Type B pancreatic cell (in vitro differentiated cells): ENCODE measurements at regions not wholly inside any gene's neighbourhood (a gene's known extent, or its start where the extent isn't known, plus 50 kb on each side); places are given as distances from the start of the nearest gene placed in this dataset.

ENCODE experiments used
- DNase-seq: peaks from one replicate; pipeline ENCODE4 v3.0.0; 2021; ENCODE audit warnings: mixed read lengths; ENCODE audit not compliant: unreplicated experiment; ENCODE audit errors: extremely low spot score
- H3K27ac Mint-ChIP-seq: 2 replicates; pipeline ENCODE4 v1.8.0; 2021; ENCODE audit warnings: mild to moderate bottlenecking, mixed read lengths
- H3K27me3 Mint-ChIP-seq: 2 replicates; pipeline ENCODE4 v1.8.0; 2021; ENCODE audit warnings: mixed read lengths
- H3K36me3 Mint-ChIP-seq: 2 replicates; pipeline ENCODE4 v1.8.0; 2021; ENCODE audit warnings: mixed read lengths
- H3K4me1 Mint-ChIP-seq: one replicate; pipeline ENCODE4 v1.8.0; 2021; ENCODE audit warnings: mixed read lengths; ENCODE audit not compliant: unreplicated experiment
- H3K4me3 Mint-ChIP-seq: 2 replicates; pipeline ENCODE4 v1.8.0; 2021; ENCODE audit warnings: mild to moderate bottlenecking, mixed read lengths
- H3K9me3 Mint-ChIP-seq: 2 replicates; pipeline ENCODE4 v1.8.0; 2021; ENCODE audit warnings: mixed read lengths
- CTCF ChIP-seq: fragments of 200-600 bp; sonication (generic); conservative IDR thresholded peaks from 2 replicates; pipeline ENCODE4 v1.5.0; 2021; ENCODE audit warnings: antibody characterized with exemption, mild to moderate bottlenecking

GRCh38 chr19:31073485-31074198, 275.6 kb downstream of the TSHZ3 start:
- DNase-seq = no peak
- peaks cover 20% of the 10 kb centered on the region for H3K27me3 Mint-ChIP-seq
- no peak for TF ChIP-seq CTCF
- H3K36me3 Mint-ChIP-seq = no peaks in the 10 kb centered on the region
- peaks cover 45% of the 10 kb centered on the region for H3K4me1 Mint-ChIP-seq
- no peaks in the 10 kb centered on the region for H3K9me3 Mint-ChIP-seq
- H3K27ac Mint-ChIP-seq = no peak overlapping the region
- H3K4me3 Mint-ChIP-seq = peak overlapping the region; percentile 6

GRCh38 chr19:31072451-31072850, 276.8 kb downstream of the TSHZ3 start:
- Mint-ChIP-seq H3K27ac (no peak overlapping the region), H3K4me3 (no peak overlapping the region), H3K36me3 (no peaks in the 10 kb centered on the region), H3K27me3 (peaks cover 20% of the 10 kb centered on the region), H3K4me1 (peaks cover 45% of the 10 kb centered on the region), H3K9me3 (no peaks in the 10 kb centered on the region)
- TF ChIP-seq CTCF = no peak
- DNase-seq = no peak

- no peak for DNase-seq
- Mint-ChIP-seq H3K27ac (no peak overlapping the region), H3K36me3 (no peaks in the 10 kb centered on the region), H3K9me3 (no peaks in the 10 kb centered on the region), H3K4me3 (no peak overlapping the region), H3K4me1 (peaks cover 49% of the 10 kb centered on the region), H3K27me3 (peaks cover 22% of the 10 kb centered on the region)
- no peak for TF ChIP-seq CTCF
Measured at GRCh38 chr19:31071136-31071855, 277.9 kb downstream of the TSHZ3 start.

- peak overlapping the region; percentile 35 for H3K4me3 Mint-ChIP-seq
- peaks cover 46% of the 10 kb centered on the region for H3K4me1 Mint-ChIP-seq
- H3K27ac Mint-ChIP-seq = no peak overlapping the region
- H3K27me3 Mint-ChIP-seq = peaks cover 22% of the 10 kb centered on the region
- H3K36me3 Mint-ChIP-seq = no peaks in the 10 kb centered on the region
- DNase-seq = no peak
- no peaks in the 10 kb centered on the region for H3K9me3 Mint-ChIP-seq
- TF ChIP-seq CTCF = no peak
Measured at GRCh38 chr19:31070146-31071065, 278.8 kb downstream of the TSHZ3 start.

- Mint-ChIP-seq H3K36me3 (no peaks in the 10 kb centered on the region), H3K4me3 (no peak overlapping the region), H3K4me1 (peaks cover 28% of the 10 kb centered on the region), H3K27me3 (peaks cover 17% of the 10 kb centered on the region), H3K9me3 (no peaks in the 10 kb centered on the region), H3K27ac (no peak overlapping the region)
- no peak for TF ChIP-seq CTCF
- no peak for DNase-seq
Measured at GRCh38 chr19:31068268-31068667, 281.0 kb downstream of the TSHZ3 start.
